ENCODE measurements at regions not wholly inside any gene's neighbourhood (a gene's known extent, or its start where the extent isn't known, plus 50 kb on each side); places are given as distances from the start of the nearest gene placed in this dataset.

GRCh38 chrX:99761731-99762130 lies 648.3 kb downstream of the PCDH19 start:
- H3K4me3 ChIP-seq, result no peak overlapping the region
- H3K27ac ChIP-seq, result no peak overlapping the region
- intact Hi-C loops (cut with DNase I), result no loop called here
- TF ChIP-seq CTCF (IDR thresholded peaks at IDR 0.05) (no peak), EP300 (IDR thresholded peaks at IDR 0.05) (no peak), POLR2A (IDR thresholded peaks at IDR 0.05) (no peak)
- H3K4me1 ChIP-seq (ENCODE audit: insufficient read depth), result no peaks in the 10 kb centered on the region
- H3K27me3 ChIP-seq, result no peaks in the 10 kb centered on the region
- no peaks in the 10 kb centered on the region for H3K9me3 ChIP-seq
- WGBS, 3 donors, result 75 to 80% (median 79%) methylated on average over 3 of the region's 3 CpGs
- DNase-seq, result no peak
- H3K36me3 ChIP-seq, result peaks cover 3% of the 10 kb centered on the region

- Histone ChIP-seq H3K36me3 (no peaks in the 10 kb centered on the region), H3K4me1 (ENCODE audit: insufficient read depth) (no peaks in the 10 kb centered on the region), H3K27ac (no peak overlapping the region), H3K4me3 (no peak overlapping the region), H3K9me3 (no peaks in the 10 kb centered on the region), H3K27me3 (no peaks in the 10 kb centered on the region)
- WGBS, 3 donors, result 57 to 68% (median 65%) methylated on average over 4 of the region's 4 CpGs
- TF ChIP-seq EP300 (IDR thresholded peaks at IDR 0.05) (no peak), CTCF (IDR thresholded peaks at IDR 0.05) (no peak), POLR2A (IDR thresholded peaks at IDR 0.05) (no peak)
- no peak for DNase-seq
- intact Hi-C loops (cut with DNase I), result no loop called here
Measured at GRCh38 chrX:99752776-99753175, 657.3 kb downstream of the PCDH19 start.

GRCh38 chrX:99750721-99751120 lies 659.4 kb downstream of the PCDH19 start:
- Histone ChIP-seq H3K27ac (no peak overlapping the region), H3K27me3 (no peaks in the 10 kb centered on the region), H3K36me3 (no peaks in the 10 kb centered on the region), H3K9me3 (no peaks in the 10 kb centered on the region), H3K4me3 (no peak overlapping the region), H3K4me1 (ENCODE audit: insufficient read depth) (no peaks in the 10 kb centered on the region)
- TF ChIP-seq CTCF (IDR thresholded peaks at IDR 0.05) (no peak), EP300 (IDR thresholded peaks at IDR 0.05) (no peak), POLR2A (IDR thresholded peaks at IDR 0.05) (no peak)
- 81 to 92% (median 92%) methylated on average over 1 of the region's 1 CpG for WGBS, 3 donors
- no peak for DNase-seq
- intact Hi-C loops (cut with DNase I), result no loop called here

GRCh38 chrX:99722094-99722493 lies 688.0 kb downstream of the PCDH19 start:
- DNase-seq, result no peak
- Histone ChIP-seq H3K27ac (no peak overlapping the region), H3K4me1 (ENCODE audit: insufficient read depth) (no peaks in the 10 kb centered on the region), H3K4me3 (no peak overlapping the region), H3K9me3 (peaks cover 0 to 7% of the 10 kb centered on the region in 2 donors), H3K36me3 (no peaks in the 10 kb centered on the region), H3K27me3 (no peaks in the 10 kb centered on the region)
- WGBS, 3 donors, result 59 to 72% (median 68%) methylated on average over 3 of the region's 3 CpGs
- TF ChIP-seq POLR2A (IDR thresholded peaks at IDR 0.05) (no peak), CTCF (IDR thresholded peaks at IDR 0.05) (no peak), EP300 (IDR thresholded peaks at IDR 0.05) (no peak)
- intact Hi-C loops (cut with DNase I), result no loop called here

GRCh38 chrX:99719140-99719539 lies 690.9 kb downstream of the PCDH19 start:
- no peaks in the 10 kb centered on the region for H3K36me3 ChIP-seq
- no peak for DNase-seq
- H3K4me3 ChIP-seq, result no peak overlapping the region
- no peak overlapping the region for H3K27ac ChIP-seq
- WGBS, 3 donors, result 66 to 70% (median 68%) methylated on average over 6 of the region's 6 CpGs
- intact Hi-C loops (cut with DNase I), result no loop called here
- no peaks in the 10 kb centered on the region for H3K27me3 ChIP-seq
- TF ChIP-seq EP300 (IDR thresholded peaks at IDR 0.05), result no peak
- no peak for TF ChIP-seq CTCF (IDR thresholded peaks at IDR 0.05)
- no peak for TF ChIP-seq POLR2A (IDR thresholded peaks at IDR 0.05)
- H3K9me3 ChIP-seq, result peaks cover 0 to 7% of the 10 kb centered on the region in 2 donors
- H3K4me1 ChIP-seq (ENCODE audit: insufficient read depth), result no peaks in the 10 kb centered on the region
